HG02571 (cell line): ENCODE measurements at regions not wholly inside any gene's neighbourhood (a gene's known extent, or its start where the extent isn't known, plus 50 kb on each side); places are given as distances from the start of the nearest gene placed in this dataset.

Source experiments
- ATAC-seq: cut with Tn5 transposase; IDR thresholded peaks from one replicate; pipeline ENCODE4 v1.9.1; 2021; ENCODE audit warnings: mild to moderate bottlenecking, moderate library complexity; ENCODE audit not compliant: unreplicated experiment

GRCh38 chr3:81291586-81291985 lies 469.9 kb downstream of the GBE1 start:
- ATAC-seq = no peak

GRCh38 chr3:81289676-81290075 lies 471.8 kb downstream of the GBE1 start:
- no peak for ATAC-seq

GRCh38 chr3:81279481-81280379 lies 481.7 kb downstream of the GBE1 start:
- ATAC-seq = no peak

GRCh38 chr3:81277853-81278252 lies 483.6 kb downstream of the GBE1 start:
- ATAC-seq = no peak

GRCh38 chr3:81274671-81275070 lies 486.8 kb downstream of the GBE1 start:
- ATAC-seq = no peak

GRCh38 chr3:81270603-81271379 lies 490.7 kb downstream of the GBE1 start:
- peak; percentile 62 for ATAC-seq

- ATAC-seq = no peak
These were observed 492.9 kb downstream of the GBE1 start for GRCh38 chr3:81268526-81268925.

GRCh38 chr3:81261996-81262395 lies 499.4 kb downstream of the GBE1 start:
- no peak for ATAC-seq

GRCh38 chr3:81255463-81255862 lies 506.0 kb downstream of the GBE1 start:
- ATAC-seq = no peak

GRCh38 chr3:81251096-81251495 lies 510.3 kb downstream of the GBE1 start:
- ATAC-seq = no peak

GRCh38 chr3:81249540-81250029 lies 511.9 kb downstream of the GBE1 start:
- peak; percentile 73 for ATAC-seq

- ATAC-seq = no peak
These were observed 515.9 kb downstream of the GBE1 start for GRCh38 chr3:81245501-81245900.

GRCh38 chr3:81245043-81245442 lies 516.4 kb downstream of the GBE1 start:
- no peak for ATAC-seq

- no peak for ATAC-seq
These were observed 517.2 kb downstream of the GBE1 start for GRCh38 chr3:81244231-81244630.

- no peak for ATAC-seq
These were observed 518.6 kb downstream of the GBE1 start for GRCh38 chr3:81242871-81243270.

- ATAC-seq = no peak
These were observed 524.3 kb downstream of the GBE1 start for GRCh38 chr3:81237181-81237580.

GRCh38 chr3:81218023-81218422 lies 543.4 kb downstream of the GBE1 start:
- ATAC-seq = no peak

GRCh38 chr3:81217101-81217500 lies 544.3 kb downstream of the GBE1 start:
- no peak for ATAC-seq

- no peak for ATAC-seq
These were observed 545.3 kb downstream of the GBE1 start for GRCh38 chr3:81216192-81216591.

GRCh38 chr3:81214631-81215030 lies 546.8 kb downstream of the GBE1 start:
- ATAC-seq = no peak

- no peak for ATAC-seq
These were observed 561.9 kb downstream of the GBE1 start for GRCh38 chr3:81199587-81199986.

- no peak for ATAC-seq
These were observed 562.7 kb downstream of the GBE1 start for GRCh38 chr3:81198756-81199155.
